ENCODE measurements at regions not wholly inside any gene's neighbourhood (a gene's known extent, or its start where the extent isn't known, plus 50 kb on each side); places are given as distances from the start of the nearest gene placed in this dataset.
"Not testable (repeated sequence)": the region's sequence is repeated elsewhere in the genome, so short reads cannot be mapped to it uniquely, and the experiment has no call there.

GRCh38 chr2:156237558-156237957, 95.0 kb downstream of the NR4A2 start:
- H3K36me3 Mint-ChIP-seq (ENCODE audit: low read depth, unreplicated experiment): no peaks in the 10 kb centered on the region
- TF ChIP-seq CTCF (IDR thresholded peaks at IDR 0.05; ENCODE audit: insufficient read depth, low read depth, low read length): no peak
- TF ChIP-seq EZH2 (IDR thresholded peaks at IDR 0.05; ENCODE audit: insufficient read depth, low read length): no peak
- Histone ChIP-seq H3K36me3 (ENCODE audit: insufficient read depth, low read length) (no peaks in the 10 kb centered on the region), H2AFZ (ENCODE audit: low read depth, low read length) (no peak overlapping the region), H3K4me3 (ENCODE audit: insufficient read depth, low read depth, low read length) (no peak overlapping the region), H3K9ac (ENCODE audit: low read length) (no peak overlapping the region), H3K4me1 (ENCODE audit: insufficient read depth, low read length) (no peaks in the 10 kb centered on the region), H3K27ac (ENCODE audit: low read depth, low read length) (no peak overlapping the region), H3K4me2 (ENCODE audit: low read length) (no peak overlapping the region), H3K27me3 (ENCODE audit: insufficient read depth, low read length) (no peaks in the 10 kb centered on the region), H3K9me3 (ENCODE audit: insufficient read depth, low read depth, low read length) (no peaks in the 10 kb centered on the region), H3K79me2 (ENCODE audit: insufficient read depth, low read length) (no peaks in the 10 kb centered on the region), H4K20me1 (ENCODE audit: insufficient read depth, low read length) (no peaks in the 10 kb centered on the region)
- no peaks in the 10 kb centered on the region for H3K4me1 Mint-ChIP-seq (ENCODE audit: low read depth, unreplicated experiment)
- no peak for DNase-seq (ENCODE audit: low read depth)
- no peak overlapping the region for H3K4me3 Mint-ChIP-seq (ENCODE audit: unreplicated experiment)
- no peaks in the 10 kb centered on the region for H3K27me3 Mint-ChIP-seq (ENCODE audit: low read depth, unreplicated experiment)
- H3K9me3 Mint-ChIP-seq (ENCODE audit: unreplicated experiment): no peaks in the 10 kb centered on the region
- no peak overlapping the region for H3K27ac Mint-ChIP-seq (ENCODE audit: unreplicated experiment)
- no peak for FAIRE-seq

DNA sequence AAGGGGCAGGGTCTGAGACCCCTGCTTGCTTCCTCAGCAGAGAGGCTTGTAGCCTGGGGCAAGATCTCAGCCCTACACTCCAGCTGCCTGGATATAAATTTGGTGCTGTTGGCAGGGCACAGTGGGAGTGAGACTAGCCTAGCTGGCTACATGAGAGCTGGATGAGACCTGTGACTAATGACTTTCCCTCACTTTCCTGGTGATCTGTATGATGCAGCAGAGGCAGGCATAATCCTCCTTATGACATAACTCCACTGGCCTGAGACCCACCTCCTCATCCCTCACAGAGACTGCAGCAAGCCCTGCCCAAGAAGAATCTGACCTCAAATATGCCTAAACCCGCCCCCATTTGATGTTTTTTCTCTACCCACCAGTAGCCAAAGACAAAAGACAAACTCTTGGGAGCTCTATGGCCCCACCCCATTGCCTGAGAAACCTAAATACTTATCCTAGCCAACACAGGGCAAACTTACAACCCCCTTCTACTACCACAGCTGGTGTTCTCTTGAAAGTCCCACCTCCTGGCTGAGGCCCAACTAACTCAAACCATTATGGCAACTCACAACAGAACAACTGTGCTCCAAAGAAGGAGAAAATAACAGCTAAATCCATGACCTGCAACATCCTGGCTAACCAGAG, 102.7 kb downstream of the NR4A2 start:
- DNase-seq (ENCODE audit: low read depth) (no peak), FAIRE-seq (no peak)
- no peak overlapping the region for H3K4me3 ChIP-seq (ENCODE audit: insufficient read depth, low read depth, low read length)
- no peaks in the 10 kb centered on the region for H3K79me2 ChIP-seq (ENCODE audit: insufficient read depth, low read length)
- no peaks in the 10 kb centered on the region for H4K20me1 ChIP-seq (ENCODE audit: insufficient read depth, low read length)
- H3K27ac ChIP-seq (ENCODE audit: low read depth, low read length): no peak overlapping the region
- no peaks in the 10 kb centered on the region for H3K27me3 ChIP-seq (ENCODE audit: insufficient read depth, low read length)
- no peaks in the 10 kb centered on the region for H3K36me3 Mint-ChIP-seq (ENCODE audit: low read depth, unreplicated experiment)
- H3K36me3 ChIP-seq (ENCODE audit: insufficient read depth, low read length): no peaks in the 10 kb centered on the region
- no peak overlapping the region for H3K4me2 ChIP-seq (ENCODE audit: low read length)
- no peak overlapping the region for H3K9ac ChIP-seq (ENCODE audit: low read length)
- no peak overlapping the region for H3K4me3 Mint-ChIP-seq (ENCODE audit: unreplicated experiment)
- no peaks in the 10 kb centered on the region for H3K4me1 ChIP-seq (ENCODE audit: insufficient read depth, low read length)
- TF ChIP-seq EZH2 (IDR thresholded peaks at IDR 0.05; ENCODE audit: insufficient read depth, low read length) (no peak), CTCF (IDR thresholded peaks at IDR 0.05; ENCODE audit: insufficient read depth, low read depth, low read length) (no peak)
- H3K9me3 Mint-ChIP-seq (ENCODE audit: unreplicated experiment): no peaks in the 10 kb centered on the region
- H3K4me1 Mint-ChIP-seq (ENCODE audit: low read depth, unreplicated experiment): peaks cover 5% of the 10 kb centered on the region
- H2AFZ ChIP-seq (ENCODE audit: low read depth, low read length): no peak overlapping the region
- H3K27me3 Mint-ChIP-seq (ENCODE audit: low read depth, unreplicated experiment): no peaks in the 10 kb centered on the region
- H3K27ac Mint-ChIP-seq (ENCODE audit: unreplicated experiment): peak overlapping the region; percentile 51
- H3K9me3 ChIP-seq (ENCODE audit: insufficient read depth, low read depth, low read length): peaks cover 5% of the 10 kb centered on the region

GRCh38 chr2:156223328-156223727, 109.2 kb downstream of the NR4A2 start:
- not testable (repeated sequence) for FAIRE-seq; H3K27ac Mint-ChIP-seq (ENCODE audit: unreplicated experiment); H3K4me2 ChIP-seq (ENCODE audit: low read length); H3K9me3 ChIP-seq (ENCODE audit: insufficient read depth, low read depth, low read length); H3K79me2 ChIP-seq (ENCODE audit: insufficient read depth, low read length); H3K9ac ChIP-seq (ENCODE audit: low read length); H3K4me3 Mint-ChIP-seq (ENCODE audit: unreplicated experiment); H3K36me3 Mint-ChIP-seq (ENCODE audit: low read depth, unreplicated experiment); H3K4me1 ChIP-seq (ENCODE audit: insufficient read depth, low read length); H3K27me3 Mint-ChIP-seq (ENCODE audit: low read depth, unreplicated experiment); H4K20me1 ChIP-seq (ENCODE audit: insufficient read depth, low read length); H3K27ac ChIP-seq (ENCODE audit: low read depth, low read length); H2AFZ ChIP-seq (ENCODE audit: low read depth, low read length); H3K4me3 ChIP-seq (ENCODE audit: insufficient read depth, low read depth, low read length); H3K4me1 Mint-ChIP-seq (ENCODE audit: low read depth, unreplicated experiment); H3K36me3 ChIP-seq (ENCODE audit: insufficient read depth, low read length); DNase-seq (ENCODE audit: low read depth); H3K27me3 ChIP-seq (ENCODE audit: insufficient read depth, low read length)
- peaks cover 13% of the 10 kb centered on the region for H3K9me3 Mint-ChIP-seq (ENCODE audit: unreplicated experiment)

Data from astrocyte (in vitro differentiated cells and primary cell).